ENCODE measurements at regions not wholly inside any gene's neighbourhood (a gene's known extent, or its start where the extent isn't known, plus 50 kb on each side); places are given as distances from the start of the nearest gene placed in this dataset.
A peak's percentile ranks its signal among the peaks of the same experiment; 100 is the strongest.

DNA sequence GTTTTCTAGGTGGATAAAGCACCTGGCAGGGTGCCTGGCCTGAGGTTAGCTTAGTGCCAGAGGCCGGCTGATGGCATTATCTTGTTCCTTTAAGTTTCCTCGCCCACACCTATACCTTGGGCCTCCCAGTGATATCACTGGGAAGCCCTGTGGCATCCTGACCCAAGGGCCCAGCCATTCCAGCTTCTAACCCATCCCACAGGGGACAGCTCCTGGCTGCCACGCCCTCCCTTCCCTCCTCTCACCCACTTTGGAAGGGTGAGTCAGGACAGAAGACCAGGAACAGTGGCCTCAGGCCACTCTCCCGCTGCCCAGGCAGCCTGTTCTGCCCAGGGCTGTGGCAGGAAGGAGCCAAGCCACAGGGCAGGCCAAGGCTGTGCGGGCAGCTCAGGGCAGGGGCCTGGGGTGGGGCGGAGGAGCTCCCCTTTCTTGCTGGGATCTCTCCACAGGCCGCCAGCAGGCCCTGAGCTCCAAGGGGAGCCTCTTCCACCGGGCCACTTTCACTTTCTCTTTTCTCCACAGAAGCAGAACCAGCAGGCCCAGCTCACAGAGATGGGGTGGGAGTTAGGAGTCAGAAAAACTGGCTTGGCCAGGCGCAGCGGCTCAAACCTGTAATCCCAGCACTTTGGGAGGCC lies 75.1 kb downstream of the IRF2BPL start:
- in situ Hi-C loops (cut with HindIII; ENCODE audit: low pct_unique_long_range_greater_than_20kb, low sequenced_read_pairs) = no loop called here
- DNase-seq (ENCODE audit: low read depth, low spot score) = peak; percentile 46

DNA sequence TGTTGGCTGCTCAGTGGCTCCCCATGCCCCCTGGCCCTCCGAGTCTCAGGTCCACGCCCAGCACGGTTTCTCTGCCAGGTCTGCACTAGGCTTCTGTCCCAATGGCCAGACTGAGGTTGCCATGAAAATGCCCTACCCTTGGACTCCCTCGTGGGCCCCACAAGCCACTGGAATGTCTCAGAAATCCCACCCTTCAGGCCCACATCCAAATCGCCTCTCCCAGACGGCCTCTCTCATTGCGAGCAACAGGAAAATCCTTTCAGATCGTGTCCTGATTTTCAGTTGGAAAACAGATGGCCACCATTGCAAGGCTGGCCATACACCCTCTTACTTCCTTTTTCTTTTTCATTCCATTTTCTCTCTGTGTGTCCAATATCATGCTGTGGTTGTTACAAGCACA lies 77.3 kb downstream of the IRF2BPL start:
- in situ Hi-C loops (cut with HindIII; ENCODE audit: low pct_unique_long_range_greater_than_20kb, low sequenced_read_pairs) = no loop called here
- DNase-seq (ENCODE audit: low read depth, low spot score) = no peak

DNA sequence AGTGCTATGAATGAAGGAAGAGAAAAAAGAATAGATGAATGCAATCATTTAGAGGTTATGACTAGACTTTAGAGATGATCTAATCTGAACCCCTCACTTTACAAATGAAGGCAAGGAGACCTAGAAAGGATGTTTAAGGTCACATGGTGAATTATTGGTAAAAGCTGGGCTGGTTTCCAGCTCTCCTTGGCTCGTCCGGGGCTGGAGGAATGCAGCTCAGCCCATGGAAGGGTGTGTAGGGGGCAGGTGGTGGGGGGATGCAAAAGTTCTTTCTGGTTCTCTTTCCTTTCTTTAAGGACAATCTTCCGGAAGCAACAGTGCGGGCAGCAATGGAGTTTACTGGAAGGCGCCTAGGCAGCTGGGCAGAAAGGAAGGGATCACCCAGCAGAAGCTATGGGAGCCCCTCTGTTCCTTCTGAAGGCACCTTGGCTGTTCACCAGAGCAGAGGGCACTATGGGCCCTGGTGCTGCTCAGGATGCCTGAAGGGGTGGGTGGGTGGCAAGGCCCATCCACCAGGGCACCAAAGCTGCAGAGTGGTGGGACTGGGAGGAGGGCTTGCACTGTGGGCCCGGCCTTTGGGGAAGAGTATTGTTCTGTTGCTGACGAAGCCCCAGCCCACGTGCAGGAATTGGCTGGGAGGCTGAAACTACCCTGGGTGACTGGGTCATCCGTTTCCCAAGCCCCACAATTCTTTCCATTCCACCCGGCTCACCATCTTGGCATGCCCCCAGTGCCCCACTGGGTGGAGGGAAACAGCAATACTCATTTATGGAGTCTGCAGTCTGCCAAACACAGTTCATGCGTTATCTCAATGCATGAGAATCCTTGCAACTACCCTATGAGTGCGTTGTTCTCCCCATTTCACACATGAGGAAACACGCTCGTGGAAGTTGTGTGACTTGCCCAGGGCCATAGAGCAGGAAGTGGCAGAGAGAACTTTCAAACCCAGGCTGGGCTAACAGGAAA lies 78.2 kb downstream of the IRF2BPL start:
- in situ Hi-C loops (cut with HindIII; ENCODE audit: low pct_unique_long_range_greater_than_20kb, low sequenced_read_pairs) = no loop called here
- no peak for DNase-seq (ENCODE audit: low read depth, low spot score)

DNA sequence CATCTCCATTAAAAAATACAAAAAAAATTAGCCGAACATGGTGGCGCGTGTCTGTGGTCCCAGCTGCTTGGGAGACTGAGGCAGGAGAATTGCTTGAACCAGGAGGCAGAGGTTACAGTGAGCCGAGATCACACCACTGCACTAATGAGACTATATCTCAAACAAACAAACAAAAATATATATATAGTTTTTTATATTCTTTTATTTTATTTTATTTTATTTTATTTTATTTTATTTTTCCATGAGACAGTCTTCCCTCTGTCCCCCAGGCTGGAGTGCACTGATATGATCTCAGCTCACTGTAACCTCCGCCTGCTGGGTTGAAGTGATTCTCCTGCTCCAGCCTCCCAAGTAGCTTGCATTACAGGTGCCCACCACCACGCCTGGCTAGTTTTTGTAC lies 79.5 kb downstream of the IRF2BPL start:
- in situ Hi-C loops (cut with HindIII; ENCODE audit: low pct_unique_long_range_greater_than_20kb, low sequenced_read_pairs) = no loop called here
- no peak for DNase-seq (ENCODE audit: low read depth, low spot score)

DNA sequence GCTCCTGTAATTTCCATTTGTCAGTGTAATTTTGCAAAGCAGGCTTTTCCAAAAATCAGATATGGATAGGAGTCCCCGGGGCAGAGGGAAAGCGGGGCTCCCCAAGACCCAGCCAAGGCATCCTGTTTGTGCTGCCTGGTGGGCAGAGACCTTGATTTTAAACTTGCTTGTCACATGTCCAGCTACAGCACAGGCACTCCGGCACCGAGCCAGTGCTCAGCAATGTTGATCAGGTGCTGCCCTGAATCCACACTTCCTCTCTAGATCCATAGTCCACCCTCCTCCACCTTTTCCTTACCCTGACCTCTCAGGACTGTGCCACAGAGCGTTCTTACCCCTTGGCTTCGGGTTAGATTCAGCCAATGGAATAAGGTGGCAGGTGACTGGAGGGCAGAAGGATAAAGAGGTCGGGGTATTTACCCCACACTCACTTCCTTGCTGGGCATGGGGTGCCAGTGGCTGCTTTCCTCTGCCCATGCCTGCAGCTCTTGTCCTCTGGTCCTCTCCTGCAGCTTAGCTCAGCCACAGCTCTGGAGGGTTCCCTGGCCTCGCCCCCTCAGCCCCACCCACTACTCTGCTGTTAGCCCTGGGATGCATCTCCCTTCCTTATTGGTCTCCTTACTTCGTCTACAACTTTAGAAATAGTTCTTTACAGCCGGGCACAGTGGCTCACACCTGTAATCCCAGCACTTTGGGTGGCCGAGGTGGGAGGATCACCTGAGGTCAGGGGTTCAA lies 80.1 kb downstream of the IRF2BPL start:
- in situ Hi-C loops (cut with HindIII; ENCODE audit: low pct_unique_long_range_greater_than_20kb, low sequenced_read_pairs) = no loop called here
- no peak for DNase-seq (ENCODE audit: low read depth, low spot score)

GRCh38 chr14:76947838-76948184 lies 80.7 kb downstream of the IRF2BPL start:
- in situ Hi-C loops (cut with HindIII; ENCODE audit: low pct_unique_long_range_greater_than_20kb, low sequenced_read_pairs) = no loop called here
- DNase-seq (ENCODE audit: low read depth, low spot score) = no peak

GRCh38 chr14:76947078-76947837 lies 81.2 kb downstream of the IRF2BPL start:
- DNase-seq (ENCODE audit: low read depth, low spot score) = peak; percentile 79
- in situ Hi-C loops (cut with HindIII; ENCODE audit: low pct_unique_long_range_greater_than_20kb, low sequenced_read_pairs) = no loop called here

DNA sequence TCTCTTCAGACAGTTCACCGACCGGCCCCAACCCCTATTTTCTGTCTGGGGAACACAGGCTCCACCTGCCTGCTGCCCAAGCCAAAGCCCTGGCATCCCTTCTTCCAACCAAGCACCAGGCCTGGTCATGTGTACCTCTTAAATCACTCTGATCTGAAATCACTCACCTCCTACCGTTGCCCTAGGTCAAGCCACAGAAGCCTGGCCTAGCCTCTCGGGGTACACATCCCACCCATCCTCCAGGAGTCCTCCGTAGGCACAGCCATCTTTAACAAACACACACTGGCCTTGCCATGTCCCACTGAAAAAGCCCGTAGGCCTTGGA lies 81.8 kb downstream of the IRF2BPL start:
- in situ Hi-C loops (cut with HindIII; ENCODE audit: low pct_unique_long_range_greater_than_20kb, low sequenced_read_pairs) = no loop called here
- no peak for DNase-seq (ENCODE audit: low read depth, low spot score)

GRCh38 chr14:76943072-76943471 lies 85.4 kb downstream of the IRF2BPL start:
- in situ Hi-C loops (cut with HindIII; ENCODE audit: low pct_unique_long_range_greater_than_20kb, low sequenced_read_pairs) = no loop called here
- DNase-seq (ENCODE audit: low read depth, low spot score) = no peak

GRCh38 chr14:76941946-76942805 lies 86.3 kb downstream of the IRF2BPL start:
- no peak for DNase-seq (ENCODE audit: low read depth, low spot score)
- in situ Hi-C loops (cut with HindIII; ENCODE audit: low pct_unique_long_range_greater_than_20kb, low sequenced_read_pairs) = no loop called here

- DNase-seq (ENCODE audit: low read depth, low spot score) = no peak
- in situ Hi-C loops (cut with HindIII; ENCODE audit: low pct_unique_long_range_greater_than_20kb, low sequenced_read_pairs) = no loop called here
Measured at GRCh38 chr14:76941544-76941943, 87.0 kb downstream of the IRF2BPL start.

GRCh38 chr14:76940021-76940760 lies 88.3 kb downstream of the IRF2BPL start:
- in situ Hi-C loops (cut with HindIII; ENCODE audit: low pct_unique_long_range_greater_than_20kb, low sequenced_read_pairs) = no loop called here
- no peak for DNase-seq (ENCODE audit: low read depth, low spot score)

DNA sequence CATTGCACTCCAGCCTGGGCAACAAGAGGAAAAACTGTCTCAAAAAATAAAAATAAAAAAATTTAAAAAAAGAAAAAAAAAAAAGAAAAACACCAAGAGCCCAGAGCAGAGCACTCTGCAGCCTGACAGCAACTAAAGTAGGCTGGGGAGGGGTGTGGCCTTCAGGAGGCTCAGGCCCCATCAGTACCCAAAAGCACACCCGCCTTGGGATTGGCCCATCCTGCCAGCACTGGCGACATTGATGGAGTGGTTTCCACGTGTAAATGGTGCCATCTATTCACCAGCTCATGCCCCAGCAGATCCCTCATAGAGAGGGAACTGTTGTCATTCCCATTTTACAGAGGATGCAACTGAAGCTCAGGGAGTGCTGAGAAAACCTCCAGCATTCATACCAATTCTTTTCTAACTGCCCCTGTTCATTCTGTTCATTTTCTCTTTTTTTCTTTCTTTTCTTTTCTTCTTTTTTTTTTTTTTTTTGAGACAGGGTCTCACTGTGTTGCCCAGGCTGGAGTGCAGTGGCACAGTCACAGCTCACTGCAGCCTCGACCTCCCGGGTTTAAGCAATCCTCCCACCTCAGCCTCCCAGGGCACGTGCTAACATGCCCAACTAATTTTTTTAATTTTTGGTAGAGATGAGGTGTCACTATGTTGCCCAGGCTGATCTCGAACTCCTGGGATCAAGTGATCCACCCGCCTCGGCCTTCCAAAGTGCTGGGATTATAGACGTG lies 89.3 kb downstream of the IRF2BPL start:
- in situ Hi-C loops (cut with HindIII; ENCODE audit: low pct_unique_long_range_greater_than_20kb, low sequenced_read_pairs) = no loop called here
- no peak for DNase-seq (ENCODE audit: low read depth, low spot score)

DNA sequence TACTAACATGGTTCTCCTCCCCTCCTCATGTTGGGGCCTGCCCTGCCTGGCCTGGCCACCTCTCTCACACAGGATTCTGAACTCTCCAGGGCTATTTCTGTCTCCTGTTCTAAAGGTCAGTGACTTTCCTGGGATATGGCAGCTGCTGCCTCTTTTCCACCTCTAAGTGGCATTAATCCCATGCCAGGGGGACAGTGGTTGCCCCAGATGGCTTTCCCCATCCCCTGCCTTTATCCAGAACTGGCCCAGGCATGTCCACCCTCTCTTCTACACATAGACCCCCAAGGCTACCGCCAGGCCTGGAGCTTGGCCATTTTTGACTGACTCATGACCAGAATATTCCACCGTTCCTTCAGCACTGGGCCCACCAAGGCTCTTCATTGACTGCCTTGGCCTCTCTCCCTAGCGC lies 90.4 kb downstream of the IRF2BPL start:
- in situ Hi-C loops (cut with HindIII; ENCODE audit: low pct_unique_long_range_greater_than_20kb, low sequenced_read_pairs) = no loop called here
- no peak for DNase-seq (ENCODE audit: low read depth, low spot score)

GRCh38 chr14:76937181-76938091 lies 91.1 kb downstream of the IRF2BPL start:
- in situ Hi-C loops (cut with HindIII; ENCODE audit: low pct_unique_long_range_greater_than_20kb, low sequenced_read_pairs) = no loop called here
- DNase-seq (ENCODE audit: low read depth, low spot score) = no peak
